Upper lobe of left lung (tissue), 4 donors: ENCODE measurements at regions not wholly inside any gene's neighbourhood (a gene's known extent, or its start where the extent isn't known, plus 50 kb on each side); places are given as distances from the start of the nearest gene placed in this dataset.

Source experiments
- CTCF ChIP-seq, 6 experiments: fragments of 450-650 bp in 4 of 6; fragments of 200-600 bp in 2 of 6; sonication (generic) in 2 of 6; IDR thresholded peaks; one replicate each; pipeline ENCODE4 v1.5.1; 2016 to 2019; ENCODE audit warnings: antibody characterized with exemption in 6 of 6
- EP300 ChIP-seq, 4 donors: sonication (generic); formaldehyde crosslinking; IDR thresholded peaks; one replicate each; pipeline ENCODE4 v1.5.1; 2017; ENCODE audit warnings: antibody characterized with exemption in 4 of 4, control low read depth in 2 of 4
- POLR2A ChIP-seq, 4 donors: fragments of 450-650 bp; IDR thresholded peaks; one replicate each; pipeline ENCODE4 v1.5.1; 2016 to 2017; ENCODE audit warnings: antibody characterized with exemption in 4 of 4, mild to moderate bottlenecking in 2 of 4
- POLR2AphosphoS5 ChIP-seq, 2 donors: sonication (generic); formaldehyde crosslinking; IDR thresholded peaks; one replicate each; pipeline ENCODE4 v1.5.1; 2017; ENCODE audit warnings: antibody characterized with exemption in 2 of 2

GRCh38 chr9:21715408-21715807 is 87.0 kb upstream of the MTAP start:
- TF ChIP-seq CTCF (IDR thresholded peaks at IDR 0.05), result no peak
- no peak for TF ChIP-seq POLR2AphosphoS5 (IDR thresholded peaks at IDR 0.05)
- no peak for TF ChIP-seq POLR2A (IDR thresholded peaks at IDR 0.05)
- TF ChIP-seq EP300 (IDR thresholded peaks at IDR 0.05), result no peak
